ENCODE measurements at regions not wholly inside any gene's neighbourhood (a gene's known extent, or its start where the extent isn't known, plus 50 kb on each side); places are given as distances from the start of the nearest gene placed in this dataset.

DNA sequence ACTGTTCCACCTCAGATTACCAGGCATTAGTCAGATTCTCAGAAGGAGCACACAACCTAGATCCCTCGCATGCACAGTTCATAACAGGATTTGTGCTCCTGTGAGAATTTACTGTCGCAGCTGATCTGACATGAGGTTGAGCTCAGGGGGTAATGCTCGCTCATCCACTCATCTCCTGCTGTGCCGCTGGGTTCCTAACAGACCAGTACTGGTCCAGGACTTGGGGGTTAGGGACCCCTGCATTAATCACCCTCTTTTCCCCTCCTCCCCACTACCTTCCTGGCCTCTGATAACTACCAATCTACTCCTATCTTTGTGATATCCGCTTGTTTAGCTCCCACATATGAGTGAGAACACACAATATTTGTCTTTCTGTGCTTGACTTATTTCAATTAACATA, 83.5 kb upstream of the FSHB start:
- in situ Hi-C loops (cut with MboI; ENCODE audit: low sequenced_read_pairs, unreplicated experiment), result no loop called here
- no peak for DNase-seq (ENCODE audit: low spot score)
- TF ChIP-seq, protein P1, sequence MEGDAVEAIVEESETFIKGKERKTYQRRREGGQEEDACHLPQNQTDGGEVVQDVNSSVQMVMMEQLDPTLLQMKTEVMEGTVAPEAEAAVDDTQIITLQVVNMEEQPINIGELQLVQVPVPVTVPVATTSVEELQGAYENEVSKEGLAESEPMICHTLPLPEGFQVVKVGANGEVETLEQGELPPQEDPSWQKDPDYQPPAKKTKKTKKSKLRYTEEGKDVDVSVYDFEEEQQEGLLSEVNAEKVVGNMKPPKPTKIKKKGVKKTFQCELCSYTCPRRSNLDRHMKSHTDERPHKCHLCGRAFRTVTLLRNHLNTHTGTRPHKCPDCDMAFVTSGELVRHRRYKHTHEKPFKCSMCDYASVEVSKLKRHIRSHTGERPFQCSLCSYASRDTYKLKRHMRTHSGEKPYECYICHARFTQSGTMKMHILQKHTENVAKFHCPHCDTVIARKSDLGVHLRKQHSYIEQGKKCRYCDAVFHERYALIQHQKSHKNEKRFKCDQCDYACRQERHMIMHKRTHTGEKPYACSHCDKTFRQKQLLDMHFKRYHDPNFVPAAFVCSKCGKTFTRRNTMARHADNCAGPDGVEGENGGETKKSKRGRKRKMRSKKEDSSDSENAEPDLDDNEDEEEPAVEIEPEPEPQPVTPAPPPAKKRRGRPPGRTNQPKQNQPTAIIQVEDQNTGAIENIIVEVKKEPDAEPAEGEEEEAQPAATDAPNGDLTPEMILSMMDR (IDR thresholded peaks at IDR 0.05; ENCODE audit: borderline replicate concordance, control extremely low read depth, extremely low read depth, insufficient read depth, missing control alignments), result no peak

DNA sequence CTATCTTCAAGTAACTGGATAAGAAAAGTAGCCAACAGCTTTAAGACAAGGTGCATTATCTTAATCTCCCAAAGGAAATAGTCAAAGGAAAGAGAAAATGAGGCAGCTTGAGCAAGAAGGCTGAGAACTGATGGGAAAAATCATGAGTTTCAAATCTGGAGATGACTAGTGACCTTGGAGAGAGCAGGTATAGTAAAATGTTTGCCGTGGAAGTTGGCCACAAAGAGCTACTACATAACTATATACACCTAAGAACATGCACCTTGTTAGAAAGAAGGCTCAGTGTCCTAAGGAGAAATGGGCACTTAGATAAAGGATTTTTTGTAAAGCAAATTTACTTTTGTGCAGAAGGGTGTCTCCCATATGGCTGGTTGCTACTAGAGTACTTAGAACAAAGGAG, 80.8 kb upstream of the FSHB start:
- no peak for DNase-seq (ENCODE audit: low spot score)
- TF ChIP-seq, protein P1 (IDR thresholded peaks at IDR 0.05; ENCODE audit: borderline replicate concordance, control extremely low read depth, extremely low read depth, insufficient read depth, missing control alignments), result no peak
- in situ Hi-C loops (cut with MboI; ENCODE audit: low sequenced_read_pairs, unreplicated experiment), result no loop called here

DNA sequence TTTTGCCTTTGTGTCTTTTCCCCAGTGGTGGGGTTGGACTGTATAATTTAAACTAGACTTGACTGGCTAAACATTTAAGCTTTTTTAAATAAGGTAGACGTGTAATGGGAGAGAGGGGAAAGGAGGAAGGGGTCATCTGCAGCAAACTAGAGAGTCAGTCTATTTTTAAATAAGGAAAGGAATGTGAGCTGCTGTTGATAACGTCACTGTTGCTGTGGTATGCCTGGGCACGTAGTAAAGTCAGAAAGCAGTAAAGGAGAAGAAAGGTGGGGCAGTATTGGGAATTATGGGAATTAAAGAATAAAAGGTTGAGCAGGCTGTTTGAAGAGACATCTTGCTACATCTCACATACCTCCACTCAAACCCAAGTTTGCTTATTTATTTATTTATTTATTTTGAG, 80.4 kb upstream of the FSHB start:
- no peak for DNase-seq (ENCODE audit: low spot score)
- in situ Hi-C loops (cut with MboI; ENCODE audit: low sequenced_read_pairs, unreplicated experiment), result no loop called here
- TF ChIP-seq, protein P1 (IDR thresholded peaks at IDR 0.05; ENCODE audit: borderline replicate concordance, control extremely low read depth, extremely low read depth, insufficient read depth, missing control alignments), result no peak

- no peak for DNase-seq (ENCODE audit: low spot score)
- TF ChIP-seq, protein P1 (IDR thresholded peaks at IDR 0.05; ENCODE audit: borderline replicate concordance, control extremely low read depth, extremely low read depth, insufficient read depth, missing control alignments), result no peak
- in situ Hi-C loops (cut with MboI; ENCODE audit: low sequenced_read_pairs, unreplicated experiment), result no loop called here
These were observed 77.8 kb upstream of the FSHB start for GRCh38 chr11:30153008-30153407.

GRCh38 chr11:30155428-30155827, 75.4 kb upstream of the FSHB start:
- no peak for DNase-seq (ENCODE audit: low spot score)
- in situ Hi-C loops (cut with MboI; ENCODE audit: low sequenced_read_pairs, unreplicated experiment), result no loop called here
- TF ChIP-seq, protein P1 (IDR thresholded peaks at IDR 0.05; ENCODE audit: borderline replicate concordance, control extremely low read depth, extremely low read depth, insufficient read depth, missing control alignments), result no peak

GRCh38 chr11:30159546-30159945, 71.3 kb upstream of the FSHB start:
- TF ChIP-seq, protein P1 (IDR thresholded peaks at IDR 0.05; ENCODE audit: borderline replicate concordance, control extremely low read depth, extremely low read depth, insufficient read depth, missing control alignments), result no peak
- no peak for DNase-seq (ENCODE audit: low spot score)
- in situ Hi-C loops (cut with MboI; ENCODE audit: low sequenced_read_pairs, unreplicated experiment), result no loop called here

GRCh38 chr11:30165652-30166051, 65.2 kb upstream of the FSHB start:
- DNase-seq (ENCODE audit: low spot score), result no peak
- TF ChIP-seq, protein P1 (IDR thresholded peaks at IDR 0.05; ENCODE audit: borderline replicate concordance, control extremely low read depth, extremely low read depth, insufficient read depth, missing control alignments), result no peak
- in situ Hi-C loops (cut with MboI; ENCODE audit: low sequenced_read_pairs, unreplicated experiment), result no loop called here

All from GM13976 (cell line).